Neural progenitor cell (in vitro differentiated cells): ENCODE measurements at regions not wholly inside any gene's neighbourhood (a gene's known extent, or its start where the extent isn't known, plus 50 kb on each side); places are given as distances from the start of the nearest gene placed in this dataset.

Source experiments
- DNase-seq: peaks from one replicate; pipeline ENCODE4 v3.0.0-alpha.2; 2016; ENCODE audit warnings: low spot score
- H2AFZ ChIP-seq: fragments of 200-600 bp; sonication (generic); replicated peaks from 2 replicates; pipeline ENCODE4 v1.6.1; 2016; ENCODE audit warnings: antibody characterized with exemption
- H3F3A ChIP-seq: fragments of 200-600 bp; sonication (generic); 2 replicates; pipeline ENCODE4 v1.6.1; 2016; ENCODE audit warnings: antibody characterized with exemption, low read depth
- H3K27ac ChIP-seq: fragments of 200-600 bp; sonication (generic); 2 replicates; pipeline ENCODE4 v1.5.1; 2016; ENCODE audit warnings: mild to moderate bottlenecking
- H3K27me3 ChIP-seq: fragments of 200-600 bp; sonication (generic); 2 replicates; pipeline ENCODE4 v1.6.1; 2016; ENCODE audit warnings: mild to moderate bottlenecking, moderate library complexity
- H3K36me3 ChIP-seq: fragments of 200-600 bp; sonication (generic); 2 replicates; pipeline ENCODE4 v1.5.1; 2016
- H3K4me1 ChIP-seq: fragments of 200-600 bp; sonication (generic); 2 replicates; pipeline ENCODE4 v1.6.1; 2016; ENCODE audit warnings: mixed run types
- H3K4me2 ChIP-seq: fragments of 200-600 bp; sonication (generic); 2 replicates; pipeline ENCODE4 v1.6.1; 2016
- H3K4me3 ChIP-seq: fragments of 200-600 bp; sonication (generic); 2 replicates; pipeline ENCODE4 v1.5.1; 2016
- H3K79me2 ChIP-seq: fragments of 200-600 bp; sonication (generic); 2 replicates; pipeline ENCODE4 v1.6.1; 2016; ENCODE audit warnings: low read depth
- H3K9ac ChIP-seq: fragments of 200-600 bp; sonication (generic); 2 replicates; pipeline ENCODE4 v1.6.1; 2016
- H3K9me3 ChIP-seq: fragments of 200-600 bp; sonication (generic); 2 replicates; pipeline ENCODE4 v1.5.1; 2016; ENCODE audit warnings: low read depth
- H4K20me1 ChIP-seq: fragments of 200-600 bp; sonication (generic); 2 replicates; pipeline ENCODE4 v1.6.1; 2016; ENCODE audit warnings: low read depth
- H3K27ac Mint-ChIP-seq: 3 replicates; pipeline ENCODE4 v1.8.0; 2021; ENCODE audit warnings: mixed read lengths
- H3K27me3 Mint-ChIP-seq: 2 replicates; pipeline ENCODE4 v1.8.0; 2022; ENCODE audit warnings: low read depth, mild to moderate bottlenecking, inconsistent platforms, moderate library complexity, mixed read lengths; ENCODE audit not compliant: insufficient read depth
- H3K36me3 Mint-ChIP-seq: 3 replicates; pipeline ENCODE4 v1.8.0; 2021; ENCODE audit warnings: mixed read lengths
- H3K4me1 Mint-ChIP-seq: 3 replicates; pipeline ENCODE4 v1.8.0; 2021; ENCODE audit warnings: mixed read lengths
- H3K4me3 Mint-ChIP-seq: 3 replicates; pipeline ENCODE4 v1.8.0; 2021; ENCODE audit warnings: mild to moderate bottlenecking, moderate library complexity, mixed read lengths
- H3K9me3 Mint-ChIP-seq: 3 replicates; pipeline ENCODE4 v1.8.0; 2020; ENCODE audit warnings: mixed read lengths
- EZH2 ChIP-seq: fragments of 200-600 bp; sonication (generic); IDR thresholded peaks from 2 replicates; pipeline ENCODE4 v1.6.1; 2017; ENCODE audit warnings: antibody characterized with exemption, mild to moderate bottlenecking, moderate library complexity
- EZH2phosphoT487 ChIP-seq: fragments of 200-600 bp; sonication (generic); IDR thresholded peaks from 2 replicates; pipeline ENCODE4 v1.6.1; 2017; ENCODE audit warnings: antibody characterized with exemption
- TF ChIP-seq, protein P1 (sequence below): fragments of 200-600 bp; sonication (generic); IDR thresholded peaks from 2 replicates; pipeline ENCODE4 v1.5.1; 2017; ENCODE audit warnings: antibody characterized with exemption, mild to moderate bottlenecking

GRCh38 chr10:100612601-100613595 is 77.2 kb downstream of the HIF1AN start:
- Histone ChIP-seq H4K20me1 (no peaks in the 10 kb centered on the region), H3K9me3 (no peaks in the 10 kb centered on the region), H3K4me2 (no peak overlapping the region), H3K4me3 (no peak overlapping the region), H3K9ac (no peak overlapping the region), H3F3A (no peaks in the 10 kb centered on the region), H2AFZ (no peak overlapping the region), H3K27ac (no peak overlapping the region), H3K36me3 (no peaks in the 10 kb centered on the region), H3K79me2 (no peaks in the 10 kb centered on the region), H3K4me1 (no peaks in the 10 kb centered on the region), H3K27me3 (peaks cover 92% of the 10 kb centered on the region)
- Mint-ChIP-seq H3K4me3 (no peak overlapping the region), H3K4me1 (no peaks in the 10 kb centered on the region), H3K36me3 (no peaks in the 10 kb centered on the region), H3K27ac (no peak overlapping the region), H3K27me3 (peaks cover 17% of the 10 kb centered on the region), H3K9me3 (no peaks in the 10 kb centered on the region)
- no peak for DNase-seq
- TF ChIP-seq, protein P1, sequence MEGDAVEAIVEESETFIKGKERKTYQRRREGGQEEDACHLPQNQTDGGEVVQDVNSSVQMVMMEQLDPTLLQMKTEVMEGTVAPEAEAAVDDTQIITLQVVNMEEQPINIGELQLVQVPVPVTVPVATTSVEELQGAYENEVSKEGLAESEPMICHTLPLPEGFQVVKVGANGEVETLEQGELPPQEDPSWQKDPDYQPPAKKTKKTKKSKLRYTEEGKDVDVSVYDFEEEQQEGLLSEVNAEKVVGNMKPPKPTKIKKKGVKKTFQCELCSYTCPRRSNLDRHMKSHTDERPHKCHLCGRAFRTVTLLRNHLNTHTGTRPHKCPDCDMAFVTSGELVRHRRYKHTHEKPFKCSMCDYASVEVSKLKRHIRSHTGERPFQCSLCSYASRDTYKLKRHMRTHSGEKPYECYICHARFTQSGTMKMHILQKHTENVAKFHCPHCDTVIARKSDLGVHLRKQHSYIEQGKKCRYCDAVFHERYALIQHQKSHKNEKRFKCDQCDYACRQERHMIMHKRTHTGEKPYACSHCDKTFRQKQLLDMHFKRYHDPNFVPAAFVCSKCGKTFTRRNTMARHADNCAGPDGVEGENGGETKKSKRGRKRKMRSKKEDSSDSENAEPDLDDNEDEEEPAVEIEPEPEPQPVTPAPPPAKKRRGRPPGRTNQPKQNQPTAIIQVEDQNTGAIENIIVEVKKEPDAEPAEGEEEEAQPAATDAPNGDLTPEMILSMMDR, result no peak
- TF ChIP-seq EZH2 (no peak), EZH2phosphoT487 (no peak)

- H3K4me2 ChIP-seq, result no peak overlapping the region
- H3K36me3 ChIP-seq, result no peaks in the 10 kb centered on the region
- no peaks in the 10 kb centered on the region for H3K4me1 Mint-ChIP-seq
- H3K36me3 Mint-ChIP-seq, result no peaks in the 10 kb centered on the region
- DNase-seq, result no peak
- no peak overlapping the region for H3K27ac Mint-ChIP-seq
- no peaks in the 10 kb centered on the region for H3K4me1 ChIP-seq
- H3K9me3 Mint-ChIP-seq, result no peaks in the 10 kb centered on the region
- H3K27ac ChIP-seq, result no peak overlapping the region
- no peak overlapping the region for H2AFZ ChIP-seq
- H3K27me3 Mint-ChIP-seq, result peaks cover 13% of the 10 kb centered on the region
- no peak overlapping the region for H3K4me3 ChIP-seq
- H4K20me1 ChIP-seq, result no peaks in the 10 kb centered on the region
- no peaks in the 10 kb centered on the region for H3K79me2 ChIP-seq
- TF ChIP-seq EZH2phosphoT487 (no peak), EZH2 (no peak)
- TF ChIP-seq, protein P1, result no peak
- H3K9ac ChIP-seq, result no peak overlapping the region
- no peaks in the 10 kb centered on the region for H3K9me3 ChIP-seq
- H3F3A ChIP-seq, result no peaks in the 10 kb centered on the region
- peaks cover 90% of the 10 kb centered on the region for H3K27me3 ChIP-seq
- H3K4me3 Mint-ChIP-seq, result no peak overlapping the region
These were observed 78.1 kb downstream of the HIF1AN start for GRCh38 chr10:100613846-100614245.

GRCh38 chr10:100614429-100615095 is 78.8 kb downstream of the HIF1AN start:
- Mint-ChIP-seq H3K4me3 (no peak overlapping the region), H3K36me3 (no peaks in the 10 kb centered on the region), H3K4me1 (no peaks in the 10 kb centered on the region), H3K9me3 (no peaks in the 10 kb centered on the region), H3K27ac (no peak overlapping the region), H3K27me3 (peaks cover 16% of the 10 kb centered on the region)
- Histone ChIP-seq H3K9me3 (no peaks in the 10 kb centered on the region), H3K79me2 (no peaks in the 10 kb centered on the region), H3K9ac (no peak overlapping the region), H4K20me1 (no peaks in the 10 kb centered on the region), H3K4me3 (no peak overlapping the region), H3K27ac (no peak overlapping the region), H2AFZ (no peak overlapping the region), H3F3A (no peaks in the 10 kb centered on the region), H3K36me3 (no peaks in the 10 kb centered on the region), H3K4me2 (no peak overlapping the region), H3K27me3 (peaks cover 90% of the 10 kb centered on the region), H3K4me1 (no peaks in the 10 kb centered on the region)
- DNase-seq, result peak; percentile 21
- no peak for TF ChIP-seq EZH2
- TF ChIP-seq, protein P1, result peak; percentile 16
